PC-9 (cell line): ENCODE measurements at regions not wholly inside any gene's neighbourhood (a gene's known extent, or its start where the extent isn't known, plus 50 kb on each side); places are given as distances from the start of the nearest gene placed in this dataset.
A peak's percentile ranks its signal among the peaks of the same experiment; 100 is the strongest.

Experiments used
- BruUV-seq: library from RNA; stranded (reverse); fragments of 400-500 nt; replicated peaks from 2 replicates; lab custom pipeline; 2021; lab: Mats Ljungman, UMichigan
- CTCF ChIA-PET: fragments of 300-600 bp; sonication (Branson Sonifier 250); formaldehyde crosslinking; loops from one replicate; lab custom pipeline; 2022; ENCODE audit warnings: antibody characterized with exemption; lab: Charles Lee
- POLR2A ChIA-PET: fragments of 300-600 bp; sonication (Branson Sonifier 250); formaldehyde crosslinking; loops from one replicate; lab custom pipeline; 2022; ENCODE audit warnings: antibody characterized with exemption; ENCODE audit not compliant: unreplicated experiment; lab: Charles Lee
- DNase-seq, 2 experiments: peaks; one replicate each; pipeline versions ENCODE4 v3.0.0 to v3.0.0-alpha.2; 2015 to 2022; ENCODE audit warnings: mixed read lengths in 1 of 2
- H2AFZ ChIP-seq: fragments of 200-600 bp; sonication (generic); 2 replicates; pipeline ENCODE4 v1.8.1; 2017; ENCODE audit warnings: antibody characterized with exemption
- H3F3A ChIP-seq: fragments of 200-600 bp; sonication (generic); 2 replicates; pipeline ENCODE4 v1.8.1; 2017; ENCODE audit warnings: antibody characterized with exemption, mild to moderate bottlenecking, low read depth; ENCODE audit not compliant: insufficient read depth
- H3K27ac ChIP-seq: fragments of 200-600 bp; sonication (generic); 2 replicates; pipeline ENCODE4 v1.6.1; 2016; ENCODE audit warnings: mixed run types
- H3K27me3 ChIP-seq: fragments of 200-600 bp; sonication (generic); 2 replicates; pipeline ENCODE4 v1.6.1; 2016; ENCODE audit warnings: low read depth, mixed run types; ENCODE audit not compliant: insufficient read depth
- H3K36me3 ChIP-seq: fragments of 200-600 bp; sonication (generic); 2 replicates; pipeline ENCODE4 v1.6.1; 2016; ENCODE audit warnings: low read depth, mixed run types
- H3K4me1 ChIP-seq: fragments of 200-600 bp; sonication (generic); replicated peaks from 2 replicates; pipeline ENCODE4 v1.6.1; 2016; ENCODE audit warnings: mixed run types; ENCODE audit not compliant: insufficient read depth
- H3K4me2 ChIP-seq: fragments of 200-600 bp; sonication (generic); 2 replicates; pipeline ENCODE4 v1.6.1; 2017; ENCODE audit warnings: mixed run types
- H3K4me3 ChIP-seq: fragments of 200-600 bp; sonication (generic); 2 replicates; pipeline ENCODE4 v1.6.1; 2016; ENCODE audit warnings: mixed run types
- H3K79me2 ChIP-seq: fragments of 200-600 bp; sonication (generic); 2 replicates; pipeline ENCODE4 v1.6.1; 2017; ENCODE audit warnings: low read depth, mixed run types
- H3K9me2 ChIP-seq: fragments of 200-600 bp; sonication (generic); 2 replicates; pipeline ENCODE4 v1.8.1; 2017; ENCODE audit warnings: mild to moderate bottlenecking; ENCODE audit not compliant: insufficient read depth
- H3K9me3 ChIP-seq: fragments of 200-600 bp; sonication (generic); 2 replicates; pipeline ENCODE4 v1.8.1; 2016; ENCODE audit warnings: low read depth; ENCODE audit not compliant: insufficient read depth
- H4K20me1 ChIP-seq: fragments of 200-600 bp; sonication (generic); 2 replicates; pipeline ENCODE4 v1.8.1; 2017; ENCODE audit not compliant: insufficient read depth
- CTCF ChIP-seq: fragments of 200-600 bp; sonication (generic); conservative IDR thresholded peaks from 2 replicates; pipeline ENCODE4 v1.6.1; 2017; ENCODE audit warnings: mixed run types, antibody characterized with exemption, mild to moderate bottlenecking, moderate library complexity
- EZH2 ChIP-seq: fragments of 200-600 bp; sonication (generic); IDR thresholded peaks from 2 replicates; pipeline ENCODE4 v1.8.0; 2017; ENCODE audit warnings: antibody characterized with exemption, low read depth
- intact Hi-C: fragments of 100-400 bp; cut with micrococcal nuclease; formaldehyde crosslinking; loops from one replicate; pipeline ENCODE4 v1.10.0; 2022; ENCODE audit not compliant: unreplicated experiment

GRCh38 chr16:14366447-14366846 is 263.6 kb downstream of the PARN start:
- TF ChIP-seq CTCF (no peak), EZH2 (no peak)
- Histone ChIP-seq H3K4me1 (peaks cover 32% of the 10 kb centered on the region), H3K79me2 (no peaks in the 10 kb centered on the region), H3K4me3 (no peak overlapping the region), H4K20me1 (no peaks in the 10 kb centered on the region), H3K4me2 (no peak overlapping the region), H3K27me3 (no peaks in the 10 kb centered on the region), H2AFZ (no peak overlapping the region), H3K27ac (no peak overlapping the region), H3K9me2 (no peaks in the 10 kb centered on the region), H3K36me3 (no peaks in the 10 kb centered on the region), H3F3A (peaks cover 28% of the 10 kb centered on the region), H3K9me3 (no peaks in the 10 kb centered on the region)
- DNase-seq: no peak
- ChIA-PET POLR2A (no interaction called here), CTCF (interaction anchor here (0.6 kb wide), 1 partner anchor 22 kb away, joined by 3 read pairs; no protein-coding TSS in a partner anchor)
- BruUV-seq: no TSS peak
- intact Hi-C loops: no loop called here

GRCh38 chr16:14365200-14365851 is 264.7 kb downstream of the PARN start:
- Histone ChIP-seq H3K4me1 (peaks cover 32% of the 10 kb centered on the region), H3K27me3 (no peaks in the 10 kb centered on the region), H3K9me3 (no peaks in the 10 kb centered on the region), H2AFZ (no peak overlapping the region), H3K36me3 (no peaks in the 10 kb centered on the region), H3K9me2 (no peaks in the 10 kb centered on the region), H3K4me2 (peak overlapping the region; percentile 94), H3K4me3 (no peak overlapping the region), H4K20me1 (no peaks in the 10 kb centered on the region), H3K79me2 (no peaks in the 10 kb centered on the region), H3F3A (peaks cover 28% of the 10 kb centered on the region), H3K27ac (peak overlapping the region; percentile 98)
- CTCF ChIA-PET: interaction anchor here (0.6 to 1.0 kb wide), 2 partner anchors 13 to 368 kb away, joined by 3 to 9 read pairs; no protein-coding TSS in a partner anchor
- intact Hi-C loops: loop anchor here (2.0 kb wide), 2 partner anchors 13 to 33 kb away; no protein-coding TSS in a partner anchor
- BruUV-seq: TSS peak; percentile 96
- peak in 1 of 2 experiments; percentile 28 for DNase-seq
- no peak for TF ChIP-seq EZH2
- no peak for TF ChIP-seq CTCF
- POLR2A ChIA-PET: interaction anchor here (0.6 to 0.7 kb wide), 2 partner anchors 31 to 162 kb away, joined by 3 to 6 read pairs; no protein-coding TSS in a partner anchor

- TF ChIP-seq EZH2: no peak
- no peak for TF ChIP-seq CTCF
- Histone ChIP-seq H3F3A (peaks cover 28% of the 10 kb centered on the region), H3K4me2 (peak overlapping the region; percentile 94), H3K79me2 (no peaks in the 10 kb centered on the region), H3K36me3 (no peaks in the 10 kb centered on the region), H2AFZ (peak overlapping the region; percentile 34), H3K4me1 (peaks cover 32% of the 10 kb centered on the region), H3K9me2 (no peaks in the 10 kb centered on the region), H4K20me1 (no peaks in the 10 kb centered on the region), H3K27me3 (no peaks in the 10 kb centered on the region), H3K27ac (peak overlapping the region; percentile 98), H3K4me3 (peak overlapping the region; percentile 49; the same call in 1 of the 2 replicates), H3K9me3 (no peaks in the 10 kb centered on the region)
- ChIA-PET POLR2A (interaction anchor here (0.5 to 1.1 kb wide), 8 partner anchors 21 to 321 kb away, joined by 3 to 11 read pairs (median 4); no protein-coding TSS in a partner anchor), CTCF (interaction anchor here (0.5 to 1.0 kb wide), 4 partner anchors 14 to 367 kb away, joined by 3 to 9 read pairs (median 3); no protein-coding TSS in a partner anchor)
- DNase-seq: peak; percentile 98 to 99
- no TSS peak for BruUV-seq
- intact Hi-C loops: loop anchor here (1.0 to 2.0 kb wide), 8 partner anchors 14 to 165 kb away; no protein-coding TSS in a partner anchor
These were observed 265.5 kb downstream of the PARN start for GRCh38 chr16:14364386-14365199.
